ENCODE measurements at regions not wholly inside any gene's neighbourhood (a gene's known extent, or its start where the extent isn't known, plus 50 kb on each side); places are given as distances from the start of the nearest gene placed in this dataset.

DNA sequence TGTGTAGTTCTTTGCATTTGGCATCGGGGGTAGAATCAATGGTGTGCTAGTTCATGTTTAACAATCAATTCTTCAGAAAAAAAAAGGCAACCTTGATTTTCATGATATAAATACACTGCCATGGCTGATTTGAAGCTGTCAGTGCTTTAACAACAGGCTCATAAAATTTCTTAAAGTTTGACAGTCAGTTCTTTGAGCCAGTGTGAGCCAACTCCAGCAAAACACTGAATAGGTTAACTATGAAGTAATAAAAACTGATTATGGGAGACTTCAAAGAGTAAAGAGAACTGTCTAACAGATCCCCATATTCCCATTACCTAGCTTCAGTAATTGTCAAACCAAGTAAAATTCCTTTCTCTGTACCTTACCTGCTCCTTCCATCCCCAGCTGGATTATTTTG lies 241.7 kb upstream of the SUCLG2 start:
- ATAC-seq (ENCODE audit: low read depth) (no peak), DNase-seq (no peak)
- no peak overlapping the region for H3K27ac Mint-ChIP-seq
- ChIA-PET POLR2A (interaction anchor here (0.6 kb wide), 1 partner anchor 1656 kb away, joined by 3 read pairs; no protein-coding TSS in a partner anchor), CTCF (no interaction called here)
- TF ChIP-seq, protein P1, sequence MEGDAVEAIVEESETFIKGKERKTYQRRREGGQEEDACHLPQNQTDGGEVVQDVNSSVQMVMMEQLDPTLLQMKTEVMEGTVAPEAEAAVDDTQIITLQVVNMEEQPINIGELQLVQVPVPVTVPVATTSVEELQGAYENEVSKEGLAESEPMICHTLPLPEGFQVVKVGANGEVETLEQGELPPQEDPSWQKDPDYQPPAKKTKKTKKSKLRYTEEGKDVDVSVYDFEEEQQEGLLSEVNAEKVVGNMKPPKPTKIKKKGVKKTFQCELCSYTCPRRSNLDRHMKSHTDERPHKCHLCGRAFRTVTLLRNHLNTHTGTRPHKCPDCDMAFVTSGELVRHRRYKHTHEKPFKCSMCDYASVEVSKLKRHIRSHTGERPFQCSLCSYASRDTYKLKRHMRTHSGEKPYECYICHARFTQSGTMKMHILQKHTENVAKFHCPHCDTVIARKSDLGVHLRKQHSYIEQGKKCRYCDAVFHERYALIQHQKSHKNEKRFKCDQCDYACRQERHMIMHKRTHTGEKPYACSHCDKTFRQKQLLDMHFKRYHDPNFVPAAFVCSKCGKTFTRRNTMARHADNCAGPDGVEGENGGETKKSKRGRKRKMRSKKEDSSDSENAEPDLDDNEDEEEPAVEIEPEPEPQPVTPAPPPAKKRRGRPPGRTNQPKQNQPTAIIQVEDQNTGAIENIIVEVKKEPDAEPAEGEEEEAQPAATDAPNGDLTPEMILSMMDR (IDR thresholded peaks at IDR 0.05), result no peak
- H3K27me3 Mint-ChIP-seq, result no peaks in the 10 kb centered on the region
- no peaks in the 10 kb centered on the region for H3K36me3 Mint-ChIP-seq (ENCODE audit: low read depth)
- intact Hi-C loops (cut with micrococcal nuclease), result no loop called here
- no peak overlapping the region for H3K4me3 Mint-ChIP-seq
- peaks cover 4% of the 10 kb centered on the region for H3K9me3 Mint-ChIP-seq
- peaks cover 14% of the 10 kb centered on the region for H3K4me1 Mint-ChIP-seq

DNA sequence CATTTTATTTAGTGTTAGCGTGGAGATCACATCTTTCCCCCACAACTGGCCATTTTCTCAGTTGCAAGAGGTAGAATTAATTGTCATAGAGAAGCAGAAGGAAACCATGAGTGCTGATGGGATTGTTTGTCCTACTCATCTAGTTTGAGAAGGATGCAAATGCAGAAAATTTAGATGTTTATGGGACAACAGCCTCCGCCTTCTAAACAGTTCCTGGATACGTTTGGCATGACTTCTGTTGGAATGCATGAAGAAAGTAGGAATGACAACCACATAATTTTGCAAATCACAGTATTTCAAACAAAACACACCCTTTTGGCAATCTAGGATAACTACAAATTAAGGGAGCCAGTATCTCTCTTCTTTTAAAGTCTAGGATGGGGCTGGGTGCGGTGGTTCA lies 240.1 kb upstream of the SUCLG2 start:
- Mint-ChIP-seq H3K9me3 (peaks cover 14% of the 10 kb centered on the region), H3K27ac (no peak overlapping the region), H3K36me3 (ENCODE audit: low read depth) (no peaks in the 10 kb centered on the region), H3K4me3 (no peak overlapping the region), H3K4me1 (peaks cover 14% of the 10 kb centered on the region), H3K27me3 (no peaks in the 10 kb centered on the region)
- ATAC-seq (ENCODE audit: low read depth) (no peak), DNase-seq (no peak)
- POLR2A ChIA-PET, result no interaction called here
- TF ChIP-seq, protein P1 (IDR thresholded peaks at IDR 0.05), result no peak
- CTCF ChIA-PET, result no interaction called here
- intact Hi-C loops (cut with micrococcal nuclease), result no loop called here

DNA sequence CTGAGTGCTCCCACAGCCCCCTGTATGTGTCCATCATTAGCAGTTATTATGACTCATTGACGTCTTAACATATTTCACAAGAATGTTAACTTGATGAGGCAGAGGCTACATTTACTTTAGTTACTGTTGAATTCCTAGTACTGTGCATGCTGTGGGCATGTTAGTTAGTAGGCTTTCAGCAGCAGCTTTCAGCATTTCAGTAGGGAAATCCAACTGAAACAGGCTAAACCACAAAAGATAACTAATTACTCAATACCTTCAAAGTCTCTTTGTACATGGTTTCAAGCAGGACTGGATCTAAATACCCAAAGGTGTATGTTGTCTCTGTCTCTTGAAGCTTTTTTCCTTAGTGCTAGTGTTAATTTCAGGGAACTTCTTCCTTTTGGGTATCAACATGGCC lies 229.9 kb upstream of the SUCLG2 start:
- H3K27me3 Mint-ChIP-seq, result no peaks in the 10 kb centered on the region
- intact Hi-C loops (cut with micrococcal nuclease), result no loop called here
- TF ChIP-seq, protein P1 (IDR thresholded peaks at IDR 0.05), result no peak
- ATAC-seq (ENCODE audit: low read depth) (no peak), DNase-seq (no peak)
- no peaks in the 10 kb centered on the region for H3K4me1 Mint-ChIP-seq
- H3K27ac Mint-ChIP-seq, result no peak overlapping the region
- no peaks in the 10 kb centered on the region for H3K36me3 Mint-ChIP-seq (ENCODE audit: low read depth)
- peaks cover 5% of the 10 kb centered on the region for H3K9me3 Mint-ChIP-seq
- ChIA-PET CTCF (no interaction called here), POLR2A (no interaction called here)
- H3K4me3 Mint-ChIP-seq, result no peak overlapping the region

DNA sequence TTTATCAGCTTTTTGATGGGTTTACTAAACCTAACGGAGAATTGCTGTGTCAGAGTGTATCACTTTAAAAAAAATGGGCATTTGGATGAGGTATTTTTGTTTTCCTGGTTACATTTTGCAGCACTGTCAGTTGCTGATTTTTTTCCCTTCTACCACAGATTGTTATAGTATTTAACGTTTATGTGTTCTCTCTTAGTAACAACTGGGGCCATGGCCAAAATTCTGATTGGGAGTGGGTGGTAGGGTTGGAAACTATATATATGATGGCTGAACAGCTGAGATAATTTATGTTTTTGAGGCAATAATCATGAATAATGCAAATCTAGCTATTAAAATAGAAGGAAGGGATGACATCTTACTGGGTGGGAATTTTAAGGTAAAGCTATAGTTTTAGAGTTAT lies 229.4 kb upstream of the SUCLG2 start:
- H3K36me3 Mint-ChIP-seq (ENCODE audit: low read depth), result no peaks in the 10 kb centered on the region
- TF ChIP-seq, protein P1 (IDR thresholded peaks at IDR 0.05), result no peak
- no peak overlapping the region for H3K4me3 Mint-ChIP-seq
- H3K4me1 Mint-ChIP-seq, result no peaks in the 10 kb centered on the region
- CTCF ChIA-PET, result no interaction called here
- ATAC-seq (ENCODE audit: low read depth) (no peak), DNase-seq (no peak)
- H3K9me3 Mint-ChIP-seq, result peaks cover 3% of the 10 kb centered on the region
- intact Hi-C loops (cut with micrococcal nuclease), result no loop called here
- POLR2A ChIA-PET, result no interaction called here
- no peaks in the 10 kb centered on the region for H3K27me3 Mint-ChIP-seq
- H3K27ac Mint-ChIP-seq, result no peak overlapping the region

DNA sequence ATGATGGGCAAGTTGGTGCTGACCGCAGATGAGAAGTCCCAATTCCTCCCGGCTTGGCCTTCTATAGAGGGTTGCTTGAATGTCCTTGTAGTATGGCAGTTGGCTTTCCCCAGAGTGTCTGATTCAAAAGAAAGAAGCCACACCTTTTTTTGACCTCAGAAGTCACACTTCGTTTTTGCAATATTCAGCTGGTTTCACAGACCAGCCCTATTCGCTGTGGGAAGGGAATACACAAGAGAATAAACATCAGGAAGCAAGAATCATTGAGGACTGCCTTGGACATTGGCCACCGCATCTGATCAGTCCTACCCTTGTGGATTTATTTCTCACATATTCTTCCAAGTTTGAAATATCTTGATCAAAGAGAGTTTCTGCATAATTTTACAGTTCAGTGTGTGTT lies 228.6 kb upstream of the SUCLG2 start:
- no peak overlapping the region for H3K4me3 Mint-ChIP-seq
- no peaks in the 10 kb centered on the region for H3K36me3 Mint-ChIP-seq (ENCODE audit: low read depth)
- TF ChIP-seq, protein P1 (IDR thresholded peaks at IDR 0.05), result no peak
- ChIA-PET CTCF (no interaction called here), POLR2A (no interaction called here)
- intact Hi-C loops (cut with micrococcal nuclease), result no loop called here
- DNase-seq, result no peak
- peaks cover 2% of the 10 kb centered on the region for H3K9me3 Mint-ChIP-seq
- no peak for ATAC-seq (ENCODE audit: low read depth)
- no peaks in the 10 kb centered on the region for H3K27me3 Mint-ChIP-seq
- H3K4me1 Mint-ChIP-seq, result no peaks in the 10 kb centered on the region
- no peak overlapping the region for H3K27ac Mint-ChIP-seq
